H9 (cell line): ENCODE measurements at regions not wholly inside any gene's neighbourhood (a gene's known extent, or its start where the extent isn't known, plus 50 kb on each side); places are given as distances from the start of the nearest gene placed in this dataset.

Experiments
- DNase-seq: peaks from one replicate; pipeline ENCODE4 v3.0.0-alpha.2; 2017
- H2AFZ ChIP-seq: one replicate; pipeline ENCODE4 v1.6.1; 2013; ENCODE audit warnings: mild to moderate bottlenecking, low read length, control low read depth, moderate library complexity
- H2AK5ac ChIP-seq: 2 replicates; pipeline ENCODE4 v1.6.1; 2013; ENCODE audit warnings: low read length, control low read depth, mixed read lengths; ENCODE audit not compliant: insufficient read length
- H2BK120ac ChIP-seq: one replicate; pipeline ENCODE4 v1.6.1; 2013; ENCODE audit warnings: low read depth, mild to moderate bottlenecking, low read length, control low read depth, inconsistent platforms; ENCODE audit not compliant: poor library complexity, severe bottlenecking
- H2BK12ac ChIP-seq: 2 replicates; pipeline ENCODE4 v1.6.1; 2013; ENCODE audit warnings: low read length, control low read depth, mixed read lengths, low read depth; ENCODE audit not compliant: insufficient read length
- H2BK15ac ChIP-seq: 2 replicates; pipeline ENCODE4 v1.6.1; 2013; ENCODE audit warnings: low read depth, low read length, control low read depth
- H2BK20ac ChIP-seq: one replicate; pipeline ENCODE4 v1.6.1; 2013; ENCODE audit warnings: low read depth, mild to moderate bottlenecking, low read length, control low read depth, inconsistent platforms; ENCODE audit not compliant: poor library complexity, severe bottlenecking
- H2BK5ac ChIP-seq: 2 replicates; pipeline ENCODE4 v1.6.1; 2013; ENCODE audit warnings: low read length, control low read depth, mixed read lengths; ENCODE audit not compliant: insufficient read length
- H3K14ac ChIP-seq: 2 replicates; pipeline ENCODE4 v1.6.1; 2013; ENCODE audit warnings: low read length, control low read depth; ENCODE audit not compliant: insufficient read depth
- H3K18ac ChIP-seq: 2 replicates; pipeline ENCODE4 v1.6.1; 2013; ENCODE audit warnings: low read depth, mild to moderate bottlenecking, mixed read lengths, low read length, control low read depth; ENCODE audit not compliant: insufficient read length
- H3K23ac ChIP-seq: 2 replicates; pipeline ENCODE4 v1.6.1; 2013; ENCODE audit warnings: low read length, control low read depth, mixed read lengths, low read depth; ENCODE audit not compliant: insufficient read length
- H3K23me2 ChIP-seq: 2 replicates; pipeline ENCODE4 v1.6.1; 2013; ENCODE audit warnings: low read depth, mild to moderate bottlenecking, mixed read lengths, low read length, control low read depth; ENCODE audit not compliant: insufficient read length, poor library complexity, severe bottlenecking
- H3K27ac ChIP-seq: 2 replicates; pipeline ENCODE4 v1.5.1; 2013; ENCODE audit warnings: low read length, control low read depth, mixed read lengths, low read depth; ENCODE audit not compliant: insufficient read length
- H3K27me3 ChIP-seq: 2 replicates; pipeline ENCODE4 v1.6.1; 2013; ENCODE audit warnings: low read length, control low read depth, inconsistent platforms; ENCODE audit not compliant: insufficient read depth
- H3K4ac ChIP-seq: 2 replicates; pipeline ENCODE4 v1.6.1; 2013; ENCODE audit warnings: low read depth, mild to moderate bottlenecking, control low read depth, inconsistent platforms, low read length, moderate library complexity
- H3K4me1 ChIP-seq: 2 replicates; pipeline ENCODE4 v1.6.1; 2013; ENCODE audit warnings: low read length, control low read depth, inconsistent platforms; ENCODE audit not compliant: insufficient read depth
- H3K4me2 ChIP-seq: 2 replicates; pipeline ENCODE4 v1.6.1; 2013; ENCODE audit warnings: low read length, control low read depth, mixed read lengths; ENCODE audit not compliant: insufficient read length, insufficient read depth
- H3K56ac ChIP-seq: 2 replicates; pipeline ENCODE4 v1.6.1; 2013; ENCODE audit warnings: low read depth, mild to moderate bottlenecking, mixed read lengths, low read length, control low read depth; ENCODE audit not compliant: insufficient read length
- H3K79me1 ChIP-seq: 2 replicates; pipeline ENCODE4 v1.6.1; 2013; ENCODE audit warnings: low read depth, mild to moderate bottlenecking, moderate library complexity, low read length, control low read depth, inconsistent platforms; ENCODE audit not compliant: insufficient read depth, poor library complexity, severe bottlenecking
- H3K79me2 ChIP-seq: 2 replicates; pipeline ENCODE4 v1.6.1; 2013; ENCODE audit warnings: low read length, control low read depth, inconsistent platforms; ENCODE audit not compliant: insufficient read depth
- H3K9ac ChIP-seq: 2 replicates; pipeline ENCODE4 v1.6.1; 2013; ENCODE audit warnings: low read length, control low read depth, mixed read lengths; ENCODE audit not compliant: insufficient read length; ENCODE audit errors: extremely low read depth
- H3K9me3 ChIP-seq: one replicate; pipeline ENCODE4 v1.6.1; 2013; ENCODE audit warnings: low read depth, low read length, inconsistent platforms; ENCODE audit not compliant: control insufficient read depth
- H3T11ph ChIP-seq: one replicate; pipeline ENCODE4 v1.6.1; 2013; ENCODE audit warnings: mild to moderate bottlenecking, low read length, control low read depth, inconsistent platforms
- H4K20me1 ChIP-seq: one replicate; pipeline ENCODE4 v1.6.1; 2013; ENCODE audit not compliant: control insufficient read depth, insufficient read length, insufficient read depth
- H4K5ac ChIP-seq: 2 replicates; pipeline ENCODE4 v1.6.1; 2013; ENCODE audit warnings: low read depth, mild to moderate bottlenecking, mixed read lengths, low read length, control low read depth; ENCODE audit not compliant: insufficient read length
- H4K8ac ChIP-seq: replicated peaks from 2 replicates; pipeline ENCODE4 v1.6.1; 2013; ENCODE audit warnings: low read length, control low read depth, mixed read lengths, low read depth; ENCODE audit not compliant: insufficient read length
- H4K91ac ChIP-seq: 2 replicates; pipeline ENCODE4 v1.6.1; 2013; ENCODE audit warnings: low read depth, mild to moderate bottlenecking, moderate library complexity, mixed read lengths, low read length, control low read depth; ENCODE audit not compliant: insufficient read length
- H3K27ac Mint-ChIP-seq, 3 experiments: 2 replicates in 2 of 3; 3 replicates in 1 of 3; pipeline ENCODE4 v1.8.0; 2020 to 2021; ENCODE audit warnings: mixed read lengths in 3 of 3, mild to moderate bottlenecking in 1 of 3, moderate library complexity in 1 of 3
- H3K27me3 Mint-ChIP-seq: 2 replicates; pipeline ENCODE4 v1.8.0; 2021; ENCODE audit warnings: low read depth, mild to moderate bottlenecking, moderate library complexity, mixed read lengths
- H3K36me3 Mint-ChIP-seq, 3 experiments: 2 replicates in 2 of 3; 3 replicates in 1 of 3; pipeline ENCODE4 v1.8.0; 2020 to 2021; ENCODE audit warnings: low read depth in 3 of 3, mixed read lengths in 3 of 3; ENCODE audit not compliant: insufficient read depth in 1 of 3
- H3K4me1 Mint-ChIP-seq, 2 experiments: 2 replicates each; pipeline ENCODE4 v1.8.0; 2020; ENCODE audit warnings: mixed read lengths in 2 of 2
- H3K4me3 Mint-ChIP-seq, 2 experiments: 2 replicates in 1 of 2; 3 replicates in 1 of 2; pipeline ENCODE4 v1.8.0; 2020 to 2021; ENCODE audit warnings: mild to moderate bottlenecking in 2 of 2, mixed read lengths in 2 of 2, moderate library complexity in 1 of 2
- H3K9me3 Mint-ChIP-seq, 2 experiments: 2 replicates in 1 of 2; 3 replicates in 1 of 2; pipeline ENCODE4 v1.8.0; 2020; ENCODE audit warnings: mild to moderate bottlenecking in 2 of 2, mixed read lengths in 2 of 2, moderate library complexity in 1 of 2
- CTCF ChIP-seq: fragments of 200-600 bp; sonication (generic); conservative IDR thresholded peaks from 3 replicates; pipeline ENCODE4 v1.8.0; 2021; ENCODE audit warnings: antibody characterized with exemption, mild to moderate bottlenecking
- whole genome bisulfite sequencing: extraction: QIAGEN DNeasy Blood & Tissue Kit; methylation state at CpG from one replicate; pipeline ENCODE4 v1.1.7; 2013; ENCODE audit warnings: missing lambda C conversion rate, low lambda C conversion rate, mixed read lengths; ENCODE audit not compliant: insufficient read length; ENCODE audit errors: extremely low coverage; 5-methylcytosine and 5-hydroxymethylcytosine counted together

GRCh38 chr20:9918348-9918747 lies 79.5 kb upstream of the PAK5 start:
- no peak overlapping the region for H3K27ac ChIP-seq
- no CpG with 5 or more reads among the region's 5 CpGs for WGBS
- no peaks in the 10 kb centered on the region for H3K4me1 ChIP-seq
- no peak overlapping the region for H4K91ac ChIP-seq
- no peak for TF ChIP-seq CTCF
- no peak overlapping the region for H2AK5ac ChIP-seq
- H2BK15ac ChIP-seq: no peak overlapping the region
- no peak for DNase-seq
- no peak overlapping the region for H2BK12ac ChIP-seq
- no peak overlapping the region for H3K56ac ChIP-seq
- Mint-ChIP-seq H3K27me3 (no peaks in the 10 kb centered on the region), H3K36me3 (no peaks in the 10 kb centered on the region), H3K4me3 (no peak overlapping the region), H3K27ac (no peak overlapping the region), H3K9me3 (no peaks in the 10 kb centered on the region), H3K4me1 (no peaks in the 10 kb centered on the region)
- H3K4ac ChIP-seq: no peak overlapping the region
- no peaks in the 10 kb centered on the region for H3K79me1 ChIP-seq
- H3T11ph ChIP-seq: no peak overlapping the region
- no peaks in the 10 kb centered on the region for H3K79me2 ChIP-seq
- no peak overlapping the region for H2AFZ ChIP-seq
- H3K23me2 ChIP-seq: no peaks in the 10 kb centered on the region
- no peak overlapping the region for H4K8ac ChIP-seq
- H4K20me1 ChIP-seq: no peaks in the 10 kb centered on the region
- H3K23ac ChIP-seq: no peak overlapping the region
- no peak overlapping the region for H3K14ac ChIP-seq
- H3K4me2 ChIP-seq: no peak overlapping the region
- no peak overlapping the region for H3K18ac ChIP-seq
- H4K5ac ChIP-seq: no peak overlapping the region
- no peak overlapping the region for H2BK5ac ChIP-seq
- H3K9ac ChIP-seq: no peak overlapping the region
- no peak overlapping the region for H2BK120ac ChIP-seq
- no peak overlapping the region for H2BK20ac ChIP-seq
- no peaks in the 10 kb centered on the region for H3K9me3 ChIP-seq
- H3K27me3 ChIP-seq: no peaks in the 10 kb centered on the region
